ENCODE measurements at regions not wholly inside any gene's neighbourhood (a gene's known extent, or its start where the extent isn't known, plus 50 kb on each side); places are given as distances from the start of the nearest gene placed in this dataset.

DNA sequence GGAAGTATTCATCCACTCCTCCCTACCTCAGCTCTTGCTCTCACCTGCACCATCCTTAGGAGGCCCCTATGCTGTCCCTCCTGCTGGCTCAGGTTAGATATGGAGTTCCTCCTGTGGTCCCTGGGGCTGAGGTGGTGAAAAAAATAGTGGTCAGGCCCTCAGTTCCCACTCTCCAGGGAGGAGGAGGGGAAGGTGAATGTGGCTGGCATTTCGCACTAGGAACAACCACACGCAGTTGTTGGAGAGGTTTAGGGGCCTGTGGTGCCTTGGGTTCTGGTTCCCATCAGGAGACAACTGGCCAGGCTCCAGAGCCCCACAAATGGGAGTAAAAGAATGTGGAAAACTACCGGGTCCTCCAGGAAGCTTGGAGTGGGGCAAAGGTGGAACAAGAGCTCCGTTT lies 81.7 kb upstream of the HSPA9 start:
- Histone ChIP-seq H3K4me3 (ENCODE audit: low read length) (no peak overlapping the region), H3K36me3 (replicated peaks; ENCODE audit: low read depth, low read length) (no peaks in the 10 kb centered on the region), H3K27me3 (ENCODE audit: low read depth, low read length) (peaks cover 3% of the 10 kb centered on the region; the same call in 1 of the 2 replicates), H3K9me3 (ENCODE audit: insufficient read depth, low read length) (no peaks in the 10 kb centered on the region), H3K9ac (ENCODE audit: low read length) (no peak overlapping the region), H4K20me1 (ENCODE audit: insufficient read depth, low read length) (no peaks in the 10 kb centered on the region), H3K4me1 (ENCODE audit: low read length) (peaks cover 16% of the 10 kb centered on the region), H2AFZ (ENCODE audit: low read depth, low read length) (no peak overlapping the region), H3K27ac (ENCODE audit: low read length) (no peak overlapping the region), H3K79me2 (ENCODE audit: low read length) (no peaks in the 10 kb centered on the region), H3K4me2 (ENCODE audit: low read length) (no peak overlapping the region)
- TF ChIP-seq EZH2phosphoT487 (IDR thresholded peaks at IDR 0.05; ENCODE audit: low read depth) = no peak
- TF ChIP-seq, protein P1, sequence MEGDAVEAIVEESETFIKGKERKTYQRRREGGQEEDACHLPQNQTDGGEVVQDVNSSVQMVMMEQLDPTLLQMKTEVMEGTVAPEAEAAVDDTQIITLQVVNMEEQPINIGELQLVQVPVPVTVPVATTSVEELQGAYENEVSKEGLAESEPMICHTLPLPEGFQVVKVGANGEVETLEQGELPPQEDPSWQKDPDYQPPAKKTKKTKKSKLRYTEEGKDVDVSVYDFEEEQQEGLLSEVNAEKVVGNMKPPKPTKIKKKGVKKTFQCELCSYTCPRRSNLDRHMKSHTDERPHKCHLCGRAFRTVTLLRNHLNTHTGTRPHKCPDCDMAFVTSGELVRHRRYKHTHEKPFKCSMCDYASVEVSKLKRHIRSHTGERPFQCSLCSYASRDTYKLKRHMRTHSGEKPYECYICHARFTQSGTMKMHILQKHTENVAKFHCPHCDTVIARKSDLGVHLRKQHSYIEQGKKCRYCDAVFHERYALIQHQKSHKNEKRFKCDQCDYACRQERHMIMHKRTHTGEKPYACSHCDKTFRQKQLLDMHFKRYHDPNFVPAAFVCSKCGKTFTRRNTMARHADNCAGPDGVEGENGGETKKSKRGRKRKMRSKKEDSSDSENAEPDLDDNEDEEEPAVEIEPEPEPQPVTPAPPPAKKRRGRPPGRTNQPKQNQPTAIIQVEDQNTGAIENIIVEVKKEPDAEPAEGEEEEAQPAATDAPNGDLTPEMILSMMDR (IDR thresholded peaks at IDR 0.05; ENCODE audit: low read depth, low read length) = no peak

DNA sequence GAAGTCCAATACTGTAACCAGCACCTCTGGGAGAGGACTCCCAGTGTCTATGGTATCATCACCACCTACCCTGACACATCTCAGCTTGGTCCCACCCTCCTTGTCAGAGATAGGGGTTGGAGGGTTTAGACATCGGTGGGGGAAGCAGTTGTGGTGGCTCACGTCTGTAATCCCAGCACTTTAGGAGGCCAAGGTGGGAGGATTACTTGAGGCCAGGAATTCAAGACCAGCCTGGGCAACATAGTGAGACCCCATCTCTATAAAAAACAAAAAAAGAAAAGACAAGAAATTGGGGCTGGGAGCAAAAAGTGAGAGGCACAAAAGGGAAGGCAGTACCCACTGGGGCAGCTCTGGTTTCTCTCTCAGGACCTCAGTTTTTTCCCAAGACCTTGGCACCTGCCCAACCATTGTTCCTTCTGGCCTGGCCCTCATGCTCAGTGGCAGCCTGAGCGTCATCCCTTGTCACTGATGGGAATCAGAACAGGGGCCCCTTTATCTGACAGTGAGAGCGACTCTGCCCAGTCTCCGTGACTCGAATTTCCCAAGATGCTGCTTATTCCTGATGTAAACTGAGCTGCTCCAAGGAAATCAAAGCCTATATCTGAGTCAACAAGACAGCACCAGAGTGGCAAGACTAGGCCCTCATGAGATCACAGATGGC lies 80.5 kb upstream of the HSPA9 start:
- Histone ChIP-seq H3K9ac (ENCODE audit: low read length) (no peak overlapping the region), H3K4me3 (ENCODE audit: low read length) (no peak overlapping the region), H3K36me3 (replicated peaks; ENCODE audit: low read depth, low read length) (no peaks in the 10 kb centered on the region), H3K79me2 (ENCODE audit: low read length) (no peaks in the 10 kb centered on the region), H4K20me1 (ENCODE audit: insufficient read depth, low read length) (no peaks in the 10 kb centered on the region), H3K9me3 (ENCODE audit: insufficient read depth, low read length) (no peaks in the 10 kb centered on the region), H3K4me1 (ENCODE audit: low read length) (peaks cover 18% of the 10 kb centered on the region), H3K27me3 (ENCODE audit: low read depth, low read length) (peaks cover 10% of the 10 kb centered on the region; the same call in 1 of the 2 replicates), H3K4me2 (ENCODE audit: low read length) (no peak overlapping the region), H3K27ac (ENCODE audit: low read length) (no peak overlapping the region), H2AFZ (ENCODE audit: low read depth, low read length) (no peak overlapping the region)
- TF ChIP-seq, protein P1 (IDR thresholded peaks at IDR 0.05; ENCODE audit: low read depth, low read length) = no peak
- no peak for TF ChIP-seq EZH2phosphoT487 (IDR thresholded peaks at IDR 0.05; ENCODE audit: low read depth)

DNA sequence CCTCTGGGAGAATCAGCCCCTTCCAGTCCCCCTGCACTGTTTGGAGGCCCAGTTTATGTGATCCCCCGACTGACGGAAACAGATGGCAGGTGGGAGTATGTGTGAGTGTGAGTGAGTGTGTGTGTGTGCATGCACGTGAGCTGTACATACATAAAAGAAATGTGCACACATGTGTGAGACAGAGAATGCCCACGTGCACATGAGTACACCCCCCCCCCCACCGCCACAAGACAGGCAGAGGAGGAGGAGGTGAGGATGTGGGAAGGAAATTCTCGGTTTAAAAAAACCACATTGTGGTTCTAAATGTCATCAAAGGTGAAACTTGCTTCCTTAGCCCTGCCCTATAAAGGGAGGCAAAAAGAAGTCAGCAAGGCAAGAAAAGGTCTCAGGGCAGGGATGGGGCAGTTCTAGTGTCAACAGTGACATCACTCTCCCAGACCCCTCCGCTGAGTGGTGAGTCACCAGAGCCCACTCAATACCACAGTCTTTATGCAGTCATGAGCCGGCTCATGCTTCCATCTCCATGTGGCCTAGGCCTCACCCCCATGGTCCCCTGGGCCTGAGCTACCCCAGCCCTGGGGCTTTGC lies 79.2 kb upstream of the HSPA9 start:
- Histone ChIP-seq H3K4me3 (ENCODE audit: low read length) (no peak overlapping the region), H3K4me2 (ENCODE audit: low read length) (peak overlapping the region; percentile 34), H2AFZ (ENCODE audit: low read depth, low read length) (no peak overlapping the region), H3K4me1 (ENCODE audit: low read length) (peaks cover 31% of the 10 kb centered on the region), H4K20me1 (ENCODE audit: insufficient read depth, low read length) (no peaks in the 10 kb centered on the region), H3K27ac (ENCODE audit: low read length) (no peak overlapping the region), H3K36me3 (replicated peaks; ENCODE audit: low read depth, low read length) (no peaks in the 10 kb centered on the region), H3K9me3 (ENCODE audit: insufficient read depth, low read length) (no peaks in the 10 kb centered on the region), H3K27me3 (ENCODE audit: low read depth, low read length) (peaks cover 11% of the 10 kb centered on the region; the same call in 1 of the 2 replicates), H3K79me2 (ENCODE audit: low read length) (no peaks in the 10 kb centered on the region), H3K9ac (ENCODE audit: low read length) (no peak overlapping the region)
- TF ChIP-seq, protein P1 (IDR thresholded peaks at IDR 0.05; ENCODE audit: low read depth, low read length) = no peak
- no peak for TF ChIP-seq EZH2phosphoT487 (IDR thresholded peaks at IDR 0.05; ENCODE audit: low read depth)

DNA sequence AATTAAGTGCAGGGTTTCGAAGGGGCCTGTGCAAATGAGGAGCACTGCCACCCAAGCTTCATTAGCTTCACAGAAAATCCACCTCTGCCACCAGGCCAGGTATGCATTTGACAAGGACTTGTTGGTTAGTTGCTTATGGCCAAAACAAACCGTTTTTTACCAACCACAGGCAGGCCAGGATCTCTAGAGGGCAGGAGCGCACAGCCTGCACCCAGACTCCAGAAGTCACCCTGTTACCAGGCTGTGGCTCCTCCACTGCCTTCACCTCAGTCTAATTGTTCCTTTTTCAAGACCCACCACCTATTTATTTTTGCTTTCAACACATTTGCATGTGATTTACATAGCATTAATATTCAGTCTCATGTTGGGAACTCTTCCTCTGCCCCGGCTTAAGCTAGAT lies 78.3 kb upstream of the HSPA9 start:
- no peaks in the 10 kb centered on the region for H4K20me1 ChIP-seq (ENCODE audit: insufficient read depth, low read length)
- no peak for TF ChIP-seq EZH2phosphoT487 (IDR thresholded peaks at IDR 0.05; ENCODE audit: low read depth)
- TF ChIP-seq, protein P1 (IDR thresholded peaks at IDR 0.05; ENCODE audit: low read depth, low read length) = peak; percentile 67
- no peaks in the 10 kb centered on the region for H3K36me3 ChIP-seq (replicated peaks; ENCODE audit: low read depth, low read length)
- peaks cover 14% of the 10 kb centered on the region; the same call in 1 of the 2 replicates for H3K27me3 ChIP-seq (ENCODE audit: low read depth, low read length)
- no peak overlapping the region for H2AFZ ChIP-seq (ENCODE audit: low read depth, low read length)
- no peak overlapping the region for H3K9ac ChIP-seq (ENCODE audit: low read length)
- H3K79me2 ChIP-seq (ENCODE audit: low read length) = no peaks in the 10 kb centered on the region
- H3K4me1 ChIP-seq (ENCODE audit: low read length) = peaks cover 40% of the 10 kb centered on the region
- no peaks in the 10 kb centered on the region for H3K9me3 ChIP-seq (ENCODE audit: insufficient read depth, low read length)
- no peak overlapping the region for H3K4me3 ChIP-seq (ENCODE audit: low read length)
- no peak overlapping the region for H3K4me2 ChIP-seq (ENCODE audit: low read length)
- no peak overlapping the region for H3K27ac ChIP-seq (ENCODE audit: low read length)

Measured in OCI-LY3 (cell line).